IMR-90 (cell line): ENCODE measurements at regions not wholly inside any gene's neighbourhood (a gene's known extent, or its start where the extent isn't known, plus 50 kb on each side); places are given as distances from the start of the nearest gene placed in this dataset.

ENCODE experiments used
- ATAC-seq: fragments of 200-7000 bp; cut with Tn5 transposase; 2 replicates; pipeline ENCODE4 v1.9.1; 2020; ENCODE audit warnings: low read depth, mild to moderate bottlenecking, moderate library complexity
- BruUV-seq: library from RNA; stranded (reverse); fragments of 400-500 nt; replicated peaks from 2 replicates; lab custom pipeline; 2021; lab: Mats Ljungman, UMichigan
- CTCF ChIA-PET: fragments of 300-600 bp; formaldehyde crosslinking; extraction: SDS; loops from one replicate; lab custom pipeline; 2021; ENCODE audit warnings: antibody characterized with exemption; lab: Yijun Ruan, JAX
- POLR2A ChIA-PET: fragments of 300-600 bp; sonication (Branson Sonifier 250); formaldehyde crosslinking; loops from one replicate; lab custom pipeline; 2022; ENCODE audit warnings: antibody characterized with exemption; ENCODE audit not compliant: unreplicated experiment; lab: Charles Lee
- DNase-seq: peaks from one replicate; pipeline ENCODE4 v3.0.0; 2013
- H2AFZ ChIP-seq: replicated peaks from 2 replicates; pipeline ENCODE3; 2013; ENCODE audit warnings: low read length, mild to moderate bottlenecking; ENCODE audit not compliant: poor library complexity
- H2AK5ac ChIP-seq: 2 replicates; pipeline ENCODE4 v1.6.1; 2013; ENCODE audit warnings: low read depth, low read length, inconsistent platforms
- H2AK9ac ChIP-seq: replicated peaks from 2 replicates; pipeline ENCODE3; 2013; ENCODE audit warnings: mild to moderate bottlenecking, low read depth, low read length, moderate library complexity; ENCODE audit not compliant: poor library complexity
- H2BK120ac ChIP-seq: 2 replicates; pipeline ENCODE4 v1.6.1; 2013; ENCODE audit warnings: low read depth, low read length, inconsistent platforms
- H2BK15ac ChIP-seq: 3 replicates; pipeline ENCODE4 v1.6.1; 2013; ENCODE audit warnings: low read depth, low read length, inconsistent platforms
- H2BK20ac ChIP-seq: 2 replicates; pipeline ENCODE4 v1.6.1; 2013; ENCODE audit warnings: low read depth, mild to moderate bottlenecking, inconsistent platforms, low read length, moderate library complexity
- H2BK5ac ChIP-seq: 2 replicates; pipeline ENCODE4 v1.6.1; 2013; ENCODE audit warnings: mild to moderate bottlenecking, low read depth, low read length, inconsistent platforms; ENCODE audit not compliant: poor library complexity, severe bottlenecking
- H3K14ac ChIP-seq: replicated peaks from 2 replicates; pipeline ENCODE4 v1.6.1; 2013; ENCODE audit warnings: low read depth, low read length, inconsistent platforms
- H3K18ac ChIP-seq: 2 replicates; pipeline ENCODE4 v1.6.1; 2013; ENCODE audit warnings: low read depth, low read length, control low read depth
- H3K23ac ChIP-seq: 2 replicates; pipeline ENCODE4 v1.6.1; 2013; ENCODE audit warnings: low read depth, low read length, inconsistent platforms
- H3K27ac ChIP-seq: 2 replicates; pipeline ENCODE4 v1.5.1; 2013; ENCODE audit warnings: mild to moderate bottlenecking, control low read depth, low read length; ENCODE audit not compliant: insufficient read depth
- H3K27me3 ChIP-seq: 2 replicates; pipeline ENCODE4 v1.6.1; 2013; ENCODE audit warnings: low read length; ENCODE audit not compliant: control insufficient read depth, insufficient read depth
- H3K36me3 ChIP-seq: 2 replicates; pipeline ENCODE4 v1.6.1; 2013; ENCODE audit warnings: low read length, mixed read lengths; ENCODE audit not compliant: control insufficient read depth, insufficient read depth
- H3K4ac ChIP-seq: 2 replicates; pipeline ENCODE4 v1.6.1; 2013; ENCODE audit warnings: low read depth, low read length, inconsistent platforms
- H3K4me1 ChIP-seq: 2 replicates; pipeline ENCODE4 v1.6.1; 2013; ENCODE audit warnings: low read length, mixed read lengths; ENCODE audit not compliant: control insufficient read depth, insufficient read depth
- H3K4me2 ChIP-seq: 2 replicates; pipeline ENCODE4 v1.6.1; 2013; ENCODE audit warnings: low read depth, mild to moderate bottlenecking, control low read depth, low read length, moderate library complexity
- H3K4me3 ChIP-seq: 2 replicates; pipeline ENCODE4 v1.5.1; 2013; ENCODE audit warnings: low read depth, mild to moderate bottlenecking, control low read depth, low read length, moderate library complexity; ENCODE audit not compliant: insufficient read depth
- H3K56ac ChIP-seq: 2 replicates; pipeline ENCODE4 v1.6.1; 2013; ENCODE audit warnings: low read length, inconsistent platforms; ENCODE audit not compliant: insufficient read depth; ENCODE audit errors: extremely low read depth
- H3K79me1 ChIP-seq, 2 experiments: 2 replicates each; pipeline ENCODE4 v1.6.1; 2013; ENCODE audit warnings: low read length in 2 of 2, inconsistent platforms in 1 of 2, low read depth in 1 of 2
- H3K9ac ChIP-seq: 2 replicates; pipeline ENCODE4 v1.6.1; 2013; ENCODE audit warnings: low read depth, low read length, control low read depth
- H3K9me1 ChIP-seq: 2 replicates; pipeline ENCODE4 v1.6.1; 2013; ENCODE audit warnings: low read length, inconsistent platforms; ENCODE audit not compliant: insufficient read depth
- H3K9me3 ChIP-seq: 2 replicates; pipeline ENCODE4 v1.6.1; 2013; ENCODE audit warnings: low read length; ENCODE audit not compliant: control insufficient read depth, insufficient read depth
- H4K20me1 ChIP-seq: 2 replicates; pipeline ENCODE4 v1.6.1; 2013; ENCODE audit warnings: low read length, inconsistent platforms; ENCODE audit not compliant: insufficient read depth
- H4K5ac ChIP-seq: 2 replicates; pipeline ENCODE4 v1.6.1; 2013; ENCODE audit warnings: mild to moderate bottlenecking, low read depth, low read length, control low read depth
- H4K8ac ChIP-seq, 2 experiments: 2 replicates each; pipeline ENCODE4 v1.6.1; 2013; ENCODE audit warnings: low read depth in 2 of 2, low read length in 2 of 2, control low read depth in 1 of 2, inconsistent platforms in 1 of 2
- H4K91ac ChIP-seq: 2 replicates; pipeline ENCODE4 v1.6.1; 2013; ENCODE audit warnings: low read depth, low read length, inconsistent platforms; ENCODE audit not compliant: insufficient read depth
- BHLHE40 ChIP-seq: fragments of 150-350 bp; IDR thresholded peaks from 2 replicates; pipeline ENCODE4 v1.6.1; 2016; ENCODE audit warnings: mild to moderate bottlenecking, low read depth, low read length
- CEBPB ChIP-seq: IDR thresholded peaks from 2 replicates; pipeline ENCODE4 v1.6.1; 2012; ENCODE audit warnings: low read depth, low read length, improper control_type of control experiment
- CHD1 ChIP-seq: IDR thresholded peaks from 2 replicates; pipeline ENCODE4 v1.6.1; 2012; ENCODE audit warnings: low read depth, low read length, improper control_type of control experiment
- ELK1 ChIP-seq: fragments of 150-350 bp; IDR thresholded peaks from 2 replicates; pipeline ENCODE4 v1.6.1; 2016; ENCODE audit warnings: low read depth, mild to moderate bottlenecking, low read length, moderate library complexity, borderline replicate concordance
- MAFK ChIP-seq: IDR thresholded peaks from 2 replicates; pipeline ENCODE4 v1.6.1; 2012; ENCODE audit warnings: low read depth, low read length, improper control_type of control experiment
- MAZ ChIP-seq: IDR thresholded peaks from 2 replicates; pipeline ENCODE4 v1.6.1; 2012; ENCODE audit warnings: low read depth, mild to moderate bottlenecking, low read length, improper control_type of control experiment, moderate library complexity, borderline replicate concordance
- POLR2A ChIP-seq: IDR thresholded peaks from 2 replicates; pipeline ENCODE4 v1.6.1; 2012; ENCODE audit warnings: mild to moderate bottlenecking, low read depth, low read length
- RAD21 ChIP-seq: IDR thresholded peaks from 2 replicates; pipeline ENCODE4 v1.6.1; 2012; ENCODE audit warnings: low read length, improper control_type of control experiment
- RCOR1 ChIP-seq: IDR thresholded peaks from 2 replicates; pipeline ENCODE4 v1.6.1; 2012; ENCODE audit warnings: mild to moderate bottlenecking, low read length, improper control_type of control experiment; ENCODE audit not compliant: insufficient replicate concordance
- RFX5 ChIP-seq: IDR thresholded peaks from 2 replicates; pipeline ENCODE4 v1.8.0; 2012; ENCODE audit warnings: low read depth, mild to moderate bottlenecking, low read length, moderate library complexity
- USF2 ChIP-seq: fragments of 150-350 bp; IDR thresholded peaks from 2 replicates; pipeline ENCODE4 v1.6.1; 2017; ENCODE audit warnings: mild to moderate bottlenecking, antibody characterized with exemption, low read length, low read depth
- WGBS, 2 experiments: methylation state at CpG; one replicate each; pipeline versions ENCODE4 v1.1.5 to v1.1.7; 2013; ENCODE audit warnings: missing lambda C conversion rate in 2 of 2; ENCODE audit not compliant: insufficient read length in 1 of 2; ENCODE audit errors: extremely low coverage in 2 of 2; 5-methylcytosine and 5-hydroxymethylcytosine counted together
- dilution Hi-C: fragments of 300-500 bp; cut with HindIII; formaldehyde crosslinking; loops from one replicate; pipeline ENCODE4 v1.14.3; 2018; ENCODE audit warnings: low sequenced_read_pairs; ENCODE audit not compliant: unreplicated experiment
- in situ Hi-C: fragments of 300-500 bp; cut with MboI; formaldehyde crosslinking; loops from 3 replicates; pipeline ENCODE4 v1.14.3; 2019; ENCODE audit warnings: low sequenced_read_pairs, inconsistent platforms, mixed read lengths
- intact Hi-C: fragments of 100-400 bp; cut with micrococcal nuclease; formaldehyde crosslinking; loops from 2 replicates; pipeline ENCODE4 v1.10.0; 2022
- TF ChIP-seq, protein P1 (sequence below): conservative IDR thresholded peaks from 2 replicates; pipeline ENCODE4 v1.5.1; 2012; ENCODE audit warnings: mild to moderate bottlenecking, low read depth, low read length, improper control_type of control experiment

DNA sequence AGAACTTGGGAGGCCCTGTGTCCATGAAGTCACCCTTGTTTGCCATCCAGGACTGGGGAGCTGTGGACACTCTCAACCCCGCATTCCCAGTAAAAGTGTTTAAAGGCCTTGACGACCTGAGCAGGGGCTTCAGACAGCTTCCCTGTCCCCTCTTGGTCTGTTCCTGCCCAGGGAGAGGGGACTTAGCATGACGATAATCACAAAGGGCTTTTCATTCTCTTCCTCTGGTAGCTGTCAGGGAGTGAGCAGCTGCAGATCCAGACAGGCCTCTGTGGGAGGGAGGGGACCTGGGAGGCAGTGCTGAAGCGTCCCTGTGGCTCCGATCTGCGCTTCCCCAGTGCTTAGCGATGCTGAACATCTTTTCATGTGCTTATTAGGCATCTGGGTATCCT, 77.8 kb upstream of the HS6ST1 start (continued):
- TF ChIP-seq ELK1 (no peak), RFX5 (no peak)

- Histone ChIP-seq H3K18ac (no peak overlapping the region), H4K8ac (peak overlapping the region in 1 of 2 experiments; percentile 83; a peak in 1 of 4 replicates), H3K9me3 (no peaks in the 10 kb centered on the region), H3K79me1 (no peaks in the 10 kb centered on the region), H3K4me1 (peaks cover 5% of the 10 kb centered on the region), H4K91ac (no peak overlapping the region), H3K14ac (peak overlapping the region; percentile 98; the same call in 1 of the 2 replicates), H3K27ac (no peak overlapping the region), H3K56ac (no peak overlapping the region), H2AK5ac (no peak overlapping the region), H3K27me3 (no peaks in the 10 kb centered on the region), H2BK15ac (peak overlapping the region; percentile 77; the same call in 1 of the 3 replicates), H2BK5ac (peak overlapping the region; percentile 20), H4K5ac (no peak overlapping the region), H2AK9ac (no peak overlapping the region), H3K36me3 (no peaks in the 10 kb centered on the region), H2AFZ (no peak overlapping the region), H3K4me3 (no peak overlapping the region), H3K4ac (no peak overlapping the region; the same call in 1 of the 2 replicates), H2BK120ac (no peak overlapping the region), H2BK20ac (peak overlapping the region; percentile 97), H3K4me2 (no peak overlapping the region), H3K9ac (no peak overlapping the region), H3K9me1 (peaks cover 4% of the 10 kb centered on the region; the same call in 1 of the 2 replicates), H4K20me1 (no peaks in the 10 kb centered on the region), H3K23ac (no peak overlapping the region)
- dilution Hi-C loops (no loop called here), intact Hi-C loops (no loop called here), in situ Hi-C loops (no loop called here)
- ATAC-seq (peak; percentile 46; the same call in 1 of the 2 replicates), DNase-seq (peak; percentile 30)
- POLR2A ChIA-PET: no interaction called here
- no TSS peak for BruUV-seq
- WGBS, 2 experiments: no CpG with 5 or more reads among the region's 2 CpGs
- CTCF ChIA-PET: interaction anchor here (1.0 kb wide), 1 partner anchor 15 kb away, joined by 6 read pairs; no protein-coding TSS in a partner anchor
- TF ChIP-seq BHLHE40: no peak
- no peak for TF ChIP-seq RAD21
- no peak for TF ChIP-seq RCOR1
- no peak for TF ChIP-seq POLR2A
- TF ChIP-seq, protein P1, sequence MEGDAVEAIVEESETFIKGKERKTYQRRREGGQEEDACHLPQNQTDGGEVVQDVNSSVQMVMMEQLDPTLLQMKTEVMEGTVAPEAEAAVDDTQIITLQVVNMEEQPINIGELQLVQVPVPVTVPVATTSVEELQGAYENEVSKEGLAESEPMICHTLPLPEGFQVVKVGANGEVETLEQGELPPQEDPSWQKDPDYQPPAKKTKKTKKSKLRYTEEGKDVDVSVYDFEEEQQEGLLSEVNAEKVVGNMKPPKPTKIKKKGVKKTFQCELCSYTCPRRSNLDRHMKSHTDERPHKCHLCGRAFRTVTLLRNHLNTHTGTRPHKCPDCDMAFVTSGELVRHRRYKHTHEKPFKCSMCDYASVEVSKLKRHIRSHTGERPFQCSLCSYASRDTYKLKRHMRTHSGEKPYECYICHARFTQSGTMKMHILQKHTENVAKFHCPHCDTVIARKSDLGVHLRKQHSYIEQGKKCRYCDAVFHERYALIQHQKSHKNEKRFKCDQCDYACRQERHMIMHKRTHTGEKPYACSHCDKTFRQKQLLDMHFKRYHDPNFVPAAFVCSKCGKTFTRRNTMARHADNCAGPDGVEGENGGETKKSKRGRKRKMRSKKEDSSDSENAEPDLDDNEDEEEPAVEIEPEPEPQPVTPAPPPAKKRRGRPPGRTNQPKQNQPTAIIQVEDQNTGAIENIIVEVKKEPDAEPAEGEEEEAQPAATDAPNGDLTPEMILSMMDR: no peak
- no peak for TF ChIP-seq USF2
- TF ChIP-seq MAFK: no peak
- TF ChIP-seq ELK1: no peak
- TF ChIP-seq MAZ: no peak
- no peak for TF ChIP-seq RFX5
- TF ChIP-seq CHD1: no peak
- no peak for TF ChIP-seq CEBPB
Measured at GRCh38 chr2:128396946-128397345, 78.3 kb upstream of the HS6ST1 start.
